BJ (cell line): ENCODE measurements at regions not wholly inside any gene's neighbourhood (a gene's known extent, or its start where the extent isn't known, plus 50 kb on each side); places are given as distances from the start of the nearest gene placed in this dataset.
"Not testable (repeated sequence)": the region's sequence is repeated elsewhere in the genome, so short reads cannot be mapped to it uniquely, and the experiment has no call there.

Experiments
- CTCF ChIA-PET: fragments of 350-600 bp; formaldehyde crosslinking; extraction: SDS; loops from one replicate; lab custom pipeline; 2021; ENCODE audit warnings: antibody characterized with exemption, inconsistent platforms; lab: Yijun Ruan, JAX
- POLR2A ChIA-PET: fragments of 300-600 bp; sonication (Branson Sonifier 250); formaldehyde crosslinking; extraction: SDS; loops from one replicate; lab custom pipeline; 2021; ENCODE audit warnings: antibody characterized with exemption; lab: Charles Lee
- DNase-seq: peaks from one replicate; pipeline ENCODE4 v3.0.0-alpha.2; 2011; ENCODE audit warnings: low read depth
- H3K27me3 ChIP-seq: 2 replicates; pipeline ENCODE4 v1.6.0; 2011; ENCODE audit warnings: low read length; ENCODE audit not compliant: control insufficient read depth, insufficient read depth
- H3K36me3 ChIP-seq: 2 replicates; pipeline ENCODE4 v1.5.1; 2011; ENCODE audit warnings: low read length; ENCODE audit not compliant: control insufficient read depth, insufficient read depth
- H3K4me3 ChIP-seq: 2 replicates; pipeline ENCODE4 v1.5.1; 2011; ENCODE audit warnings: low read depth, mild to moderate bottlenecking, control low read depth, low read length
- CTCF ChIP-seq: IDR thresholded peaks from 2 replicates; pipeline ENCODE4 v1.5.1; 2011; ENCODE audit warnings: low read depth, mild to moderate bottlenecking, control low read depth, inconsistent platforms, low read length, moderate library complexity; ENCODE audit not compliant: insufficient read depth

GRCh38 chr14:78029601-78030372 is 140.4 kb upstream of the NRXN3 start:
- Histone ChIP-seq H3K27me3 (no peaks in the 10 kb centered on the region), H3K36me3 (no peaks in the 10 kb centered on the region), H3K4me3 (no peak overlapping the region)
- ChIA-PET POLR2A (no interaction called here), CTCF (interaction anchor here (0.8 to 2.5 kb wide), 3 partner anchors 18 to 374 kb away, joined by 3 to 11 read pairs (median 3); no protein-coding TSS in a partner anchor)
- TF ChIP-seq CTCF: peak; percentile 24; the same call in 1 of the 2 replicates
- DNase-seq: no peak

DNA sequence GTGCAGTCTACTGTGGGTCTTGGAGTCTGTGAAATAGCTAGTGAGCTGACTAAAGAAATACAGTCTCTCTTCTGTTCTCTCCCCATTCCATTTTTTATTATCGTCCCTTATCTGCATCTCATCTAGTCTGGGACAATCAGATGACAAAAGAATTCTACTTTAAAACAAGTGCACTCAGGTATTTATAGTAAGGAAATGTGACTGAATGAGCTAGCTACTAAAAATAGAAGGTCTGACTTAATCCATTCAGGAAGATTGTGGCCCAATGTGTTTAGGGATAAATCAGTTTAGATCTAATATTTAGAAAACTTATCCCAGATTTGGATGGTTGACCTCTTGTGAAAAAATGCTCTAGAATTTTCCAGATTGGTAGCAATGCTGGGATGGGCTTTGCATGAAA is 126.8 kb upstream of the NRXN3 start:
- POLR2A ChIA-PET: no interaction called here
- Histone ChIP-seq H3K36me3 (no peaks in the 10 kb centered on the region), H3K4me3 (no peak overlapping the region), H3K27me3 (no peaks in the 10 kb centered on the region)
- no peak for DNase-seq
- TF ChIP-seq CTCF: no peak
- CTCF ChIA-PET: no interaction called here

DNA sequence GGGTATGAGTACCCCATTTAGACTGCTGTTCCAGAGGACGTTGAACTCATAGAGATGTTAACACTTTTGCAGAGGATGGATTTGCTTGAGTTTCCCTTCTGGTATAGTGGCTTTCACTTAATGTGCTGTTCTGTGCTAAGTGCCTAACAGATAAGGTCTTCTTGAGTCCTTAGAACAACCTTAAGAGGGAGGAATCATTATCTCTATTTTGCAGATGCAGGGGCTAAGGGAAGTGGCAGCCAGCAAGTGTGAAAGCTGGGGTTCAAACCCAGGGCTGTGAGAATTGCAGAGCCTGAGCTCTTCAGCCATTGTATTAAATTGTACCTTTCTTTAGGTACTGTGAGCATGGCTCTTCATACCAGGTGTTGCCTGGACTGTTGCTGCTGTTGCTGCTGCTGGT is 122.1 kb upstream of the NRXN3 start:
- no peak for DNase-seq
- Histone ChIP-seq H3K27me3 (no peaks in the 10 kb centered on the region), H3K36me3 (no peaks in the 10 kb centered on the region), H3K4me3 (no peak overlapping the region)
- ChIA-PET CTCF (interaction anchor here (1.5 kb wide), 1 partner anchor 15 kb away, joined by 4 read pairs; no protein-coding TSS in a partner anchor), POLR2A (no interaction called here)
- TF ChIP-seq CTCF: no peak

DNA sequence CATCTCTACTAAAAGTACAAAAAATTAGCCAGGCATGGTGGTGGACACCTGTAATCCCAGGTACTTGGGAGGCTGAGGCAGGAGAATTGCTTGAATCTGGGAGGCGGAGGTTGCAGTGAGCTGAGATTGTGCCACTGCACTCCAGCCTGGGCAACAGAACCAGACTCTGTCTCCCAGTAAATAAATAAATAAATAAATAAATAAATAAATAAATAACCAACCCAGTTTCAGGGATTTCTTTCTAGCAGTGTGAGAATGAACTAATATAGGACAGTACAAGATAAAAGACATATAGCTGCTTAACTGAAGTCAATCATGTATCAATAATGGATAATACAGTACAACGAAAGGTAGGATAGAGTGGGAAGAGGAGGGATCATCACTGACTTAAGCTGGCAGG is 113.3 kb upstream of the NRXN3 start:
- CTCF ChIA-PET, H3K4me3 ChIP-seq, H3K36me3 ChIP-seq, POLR2A ChIA-PET, H3K27me3 ChIP-seq, DNase-seq: not testable (repeated sequence)

GRCh38 chr14:78070344-78070743 is 99.8 kb upstream of the NRXN3 start:
- TF ChIP-seq CTCF: no peak
- CTCF ChIA-PET: no interaction called here

GRCh38 chr14:78071016-78071549 is 99.1 kb upstream of the NRXN3 start:
- ChIA-PET CTCF (no interaction called here), POLR2A (no interaction called here)
- Histone ChIP-seq H3K36me3 (no peaks in the 10 kb centered on the region), H3K27me3 (no peaks in the 10 kb centered on the region), H3K4me3 (no peak overlapping the region)
- DNase-seq: no peak
- no peak for TF ChIP-seq CTCF

More at GRCh38 chr14:78070344-78070743, 99.8 kb upstream of the NRXN3 start:
- no peaks in the 10 kb centered on the region for H3K27me3 ChIP-seq
- POLR2A ChIA-PET: no interaction called here
- DNase-seq: no peak
- no peaks in the 10 kb centered on the region for H3K36me3 ChIP-seq
- H3K4me3 ChIP-seq: no peak overlapping the region
